ENCODE measurements at regions not wholly inside any gene's neighbourhood (a gene's known extent, or its start where the extent isn't known, plus 50 kb on each side); places are given as distances from the start of the nearest gene placed in this dataset.
A peak's percentile ranks its signal among the peaks of the same experiment; 100 is the strongest.

GRCh38 chr6:123747515-123747914, 56.1 kb upstream of the NKAIN2 start:
- no peak for DNase-seq (ENCODE audit: low read depth)

GRCh38 chr6:123745895-123746294, 57.8 kb upstream of the NKAIN2 start:
- peak; percentile 7 for DNase-seq (ENCODE audit: low read depth)

DNA sequence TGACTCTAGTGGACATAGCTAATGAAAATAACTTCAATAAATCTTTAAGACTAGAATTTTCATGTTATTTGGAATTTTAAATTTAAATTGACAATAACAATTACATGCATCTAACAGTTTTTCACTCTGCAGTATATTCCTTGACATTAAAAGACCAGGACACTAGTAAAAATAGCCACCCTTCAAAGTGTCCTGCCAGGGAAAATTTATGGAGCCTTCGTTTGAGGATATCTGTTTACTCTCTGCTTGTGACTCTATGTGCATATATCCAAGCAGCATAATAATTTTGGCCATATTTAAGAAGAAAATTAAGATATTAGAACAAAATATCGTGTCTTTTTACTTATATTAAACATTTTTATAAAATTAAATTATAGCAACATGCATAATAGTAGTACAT, 58.8 kb upstream of the NKAIN2 start:
- no peak for DNase-seq (ENCODE audit: low read depth)

DNA sequence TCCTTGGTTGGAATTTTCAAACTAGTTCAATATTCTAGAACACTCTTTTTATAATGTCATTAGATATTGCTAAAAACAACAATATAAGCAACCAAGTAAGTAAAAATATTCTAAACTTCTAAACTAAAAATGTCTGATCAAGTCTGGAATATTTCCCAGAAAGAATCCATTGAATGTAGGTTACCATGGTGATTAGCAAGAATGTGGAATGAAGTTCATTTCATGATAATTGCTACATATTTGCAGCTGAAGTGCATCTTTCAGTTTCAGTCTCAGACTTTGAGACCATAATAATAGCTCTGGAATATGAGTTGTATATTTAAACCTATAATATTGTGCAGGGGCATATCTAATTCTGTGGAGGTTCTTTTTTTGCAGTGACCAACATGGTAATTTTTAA, 61.0 kb upstream of the NKAIN2 start:
- DNase-seq (ENCODE audit: low read depth), result no peak

GRCh38 chr6:123733180-123733579, 70.5 kb upstream of the NKAIN2 start:
- DNase-seq (ENCODE audit: low read depth), result no peak

DNA sequence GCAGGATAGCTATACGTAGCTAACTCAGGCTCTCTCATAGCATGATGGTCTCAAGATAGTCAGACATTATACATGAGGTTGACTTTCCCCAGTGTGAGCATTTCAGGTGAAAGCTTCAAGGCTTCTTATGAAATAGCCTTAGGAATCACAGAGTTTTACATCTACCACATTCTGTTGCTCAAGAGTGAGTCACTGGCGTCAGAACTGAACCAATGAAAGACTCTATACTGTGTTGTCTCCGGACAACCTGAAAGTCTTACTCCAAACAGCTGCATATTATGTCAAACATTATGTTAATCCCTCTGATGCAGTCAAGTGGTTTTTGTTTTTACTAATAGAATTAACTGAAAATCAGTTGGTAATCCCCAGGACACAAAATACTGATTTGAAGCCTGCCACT, 79.8 kb upstream of the TRDN start:
- no peak for DNase-seq (ENCODE audit: low read depth)

- peak; percentile 21 for DNase-seq (ENCODE audit: low read depth)
Measured at GRCh38 chr6:123715006-123715863, 78.5 kb upstream of the TRDN start.

DNA sequence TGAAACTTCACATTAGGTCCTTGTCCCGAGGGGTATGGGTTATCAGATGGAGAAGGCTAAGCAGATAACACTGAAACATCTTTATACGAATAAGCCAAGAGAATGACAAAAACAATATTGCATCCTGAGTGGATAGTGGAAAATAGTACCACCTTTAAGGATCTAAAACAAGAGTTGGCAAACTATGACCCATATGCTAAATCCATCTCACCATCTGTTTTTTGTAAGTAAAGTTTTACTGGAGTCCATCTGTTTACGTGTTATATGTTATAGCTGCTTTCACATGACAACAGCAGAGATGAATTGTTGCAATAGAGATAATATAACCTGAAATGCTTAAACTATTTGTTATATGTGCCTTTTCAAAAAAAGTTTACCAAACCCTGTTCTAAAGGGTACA, 76.1 kb upstream of the TRDN start:
- no peak for DNase-seq (ENCODE audit: low read depth)

GRCh38 chr6:123702943-123703342, 66.2 kb upstream of the TRDN start:
- no peak for DNase-seq (ENCODE audit: low read depth)

- no peak for DNase-seq (ENCODE audit: low read depth)
Measured at GRCh38 chr6:123687864-123688263, 51.1 kb upstream of the TRDN start.
